ENCODE measurements at regions not wholly inside any gene's neighbourhood (a gene's known extent, or its start where the extent isn't known, plus 50 kb on each side); places are given as distances from the start of the nearest gene placed in this dataset.

DNA sequence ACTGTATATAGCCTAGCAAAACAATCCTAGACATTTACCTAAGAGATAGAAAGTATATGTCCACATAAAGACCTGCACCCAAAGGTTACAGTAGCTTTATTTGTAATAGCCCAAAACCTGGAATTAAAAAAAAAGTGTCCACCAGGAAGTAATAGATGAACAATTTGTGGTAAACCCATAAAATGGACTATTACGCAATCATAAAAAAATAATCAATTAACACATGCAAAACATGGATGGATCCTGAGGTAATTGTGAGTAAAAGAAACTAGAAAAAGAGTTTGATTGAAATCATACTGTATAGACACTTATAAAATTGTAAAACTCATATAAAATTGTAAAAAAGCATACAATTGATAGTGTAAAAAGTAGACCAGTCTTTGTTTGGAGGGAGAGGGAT lies 673.0 kb upstream of the ZNF804A start:
- Mint-ChIP-seq H3K27ac (no peak overlapping the region), H3K36me3 (no peaks in the 10 kb centered on the region), H3K9me3 (peaks cover 7 to 19% (median 8%) of the 10 kb centered on the region in 3 donors), H3K4me3 (no peak overlapping the region), H3K27me3 (no peaks in the 10 kb centered on the region), H3K4me1 (no peaks in the 10 kb centered on the region)
- CTCF ChIA-PET: no interaction called here
- ATAC-seq (replicated peaks in 1 of 4) (no peak), DNase-seq (no peak)
- no peaks in the 10 kb centered on the region for H3K27me3 ChIP-seq (replicated peaks in 1 of 2; ENCODE audit: control insufficient read depth in 2 of 2, extremely low read depth in 1 of 2, insufficient read depth in 2 of 2, low read length in 1 of 2)
- H3K36me3 ChIP-seq (ENCODE audit: control insufficient read depth in 2 of 2, extremely low read depth in 1 of 2, insufficient read depth in 1 of 2, low read length in 1 of 2): no peaks in the 10 kb centered on the region
- H3K27ac ChIP-seq (ENCODE audit: low read length): no peak overlapping the region
- peaks cover 3% of the 10 kb centered on the region for H3K9me3 ChIP-seq
- POLR2A ChIA-PET: no interaction called here
- no peaks in the 10 kb centered on the region for H3K4me1 ChIP-seq (ENCODE audit: control insufficient read depth in 1 of 2, extremely low read depth in 1 of 2, insufficient read depth in 2 of 2, low read length in 2 of 2)
- no peak overlapping the region for H3K4me3 ChIP-seq (ENCODE audit: control insufficient read depth in 1 of 2, extremely low read depth in 1 of 2, low read length in 1 of 2)
- WGBS (ENCODE audit: insufficient coverage): no CpG with 5 or more reads among the region's 1 CpG

DNA sequence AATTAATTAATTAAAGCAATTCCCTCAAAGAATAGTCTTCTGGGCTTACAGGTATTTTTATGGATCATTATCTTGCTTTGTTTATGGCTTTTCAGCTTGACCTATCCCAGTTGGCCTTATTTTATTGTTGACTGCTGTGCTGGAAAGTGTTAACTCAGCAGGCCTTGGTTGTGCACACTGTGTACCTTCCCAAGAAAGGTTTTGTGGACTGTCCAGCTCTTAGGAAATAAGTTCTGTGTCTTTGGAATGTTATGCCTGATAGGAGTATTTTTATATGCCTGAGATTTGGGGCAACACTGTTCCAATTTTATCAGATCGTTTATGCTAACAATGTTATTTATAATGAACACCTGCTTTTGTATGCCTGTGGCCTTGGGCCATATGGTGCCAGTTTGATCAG lies 671.9 kb upstream of the ZNF804A start:
- CTCF ChIA-PET: no interaction called here
- ATAC-seq (replicated peaks in 1 of 4) (no peak), DNase-seq (no peak)
- Mint-ChIP-seq H3K4me1 (no peaks in the 10 kb centered on the region), H3K36me3 (no peaks in the 10 kb centered on the region), H3K9me3 (peaks cover 7 to 19% (median 8%) of the 10 kb centered on the region in 3 donors), H3K27me3 (no peaks in the 10 kb centered on the region), H3K4me3 (no peak overlapping the region), H3K27ac (no peak overlapping the region)
- no CpG with 5 or more reads among the region's 1 CpG for WGBS (ENCODE audit: insufficient coverage)
- Histone ChIP-seq H3K4me3 (ENCODE audit: control insufficient read depth in 1 of 2, extremely low read depth in 1 of 2, low read length in 1 of 2) (no peak overlapping the region), H3K9me3 (peaks cover 3% of the 10 kb centered on the region), H3K27me3 (replicated peaks in 1 of 2; ENCODE audit: control insufficient read depth in 2 of 2, extremely low read depth in 1 of 2, insufficient read depth in 2 of 2, low read length in 1 of 2) (no peaks in the 10 kb centered on the region), H3K4me1 (ENCODE audit: control insufficient read depth in 1 of 2, extremely low read depth in 1 of 2, insufficient read depth in 2 of 2, low read length in 2 of 2) (no peaks in the 10 kb centered on the region), H3K27ac (ENCODE audit: low read length) (no peak overlapping the region), H3K36me3 (ENCODE audit: control insufficient read depth in 2 of 2, extremely low read depth in 1 of 2, insufficient read depth in 1 of 2, low read length in 1 of 2) (no peaks in the 10 kb centered on the region)
- POLR2A ChIA-PET: no interaction called here

DNA sequence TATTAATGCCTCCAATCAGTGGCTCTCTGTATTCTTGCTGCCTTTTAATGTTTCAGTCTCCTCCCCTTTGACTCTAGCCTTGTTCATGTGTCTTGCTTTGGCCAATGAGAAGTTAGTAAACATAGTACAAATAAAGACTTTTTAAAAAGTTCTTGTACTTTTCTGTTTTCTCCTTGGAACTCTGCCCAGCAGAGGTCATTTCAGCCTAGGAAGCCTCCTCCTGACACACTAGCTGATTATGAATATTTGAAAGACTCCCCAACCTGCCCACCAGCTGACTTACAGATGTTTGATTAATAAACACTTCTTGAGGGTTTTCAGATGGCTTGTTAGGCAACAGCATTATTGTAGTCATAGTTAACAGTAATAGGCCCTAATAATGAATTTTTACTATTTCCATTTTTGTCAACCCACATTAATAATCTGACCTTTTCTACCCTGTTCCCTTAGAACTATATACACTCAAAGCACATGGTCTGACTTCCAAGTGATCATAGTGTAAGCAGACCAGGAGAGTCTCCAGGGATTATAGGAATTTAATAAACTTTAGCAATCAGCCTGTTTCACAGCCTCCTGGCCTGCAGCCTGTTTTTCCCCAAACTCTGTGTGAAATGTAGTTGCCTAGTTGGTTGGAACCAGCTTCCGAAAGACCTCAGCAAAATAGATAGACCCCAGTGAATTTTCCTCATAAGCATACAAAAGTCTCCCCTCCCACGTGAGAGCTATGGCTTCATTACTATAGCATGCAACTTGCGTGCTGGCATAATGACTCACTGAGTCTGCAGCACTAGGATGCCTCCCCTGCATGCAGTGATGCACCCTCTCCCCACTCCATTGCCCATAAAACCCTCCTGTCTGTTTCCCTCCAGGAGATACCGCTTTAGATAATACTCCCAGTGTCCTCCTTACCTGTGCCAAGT lies 670.7 kb upstream of the ZNF804A start:
- Histone ChIP-seq H3K4me1 (ENCODE audit: control insufficient read depth in 1 of 2, extremely low read depth in 1 of 2, insufficient read depth in 2 of 2, low read length in 2 of 2) (no peaks in the 10 kb centered on the region), H3K4me3 (ENCODE audit: control insufficient read depth in 1 of 2, extremely low read depth in 1 of 2, low read length in 1 of 2) (no peak overlapping the region), H3K36me3 (ENCODE audit: control insufficient read depth in 2 of 2, extremely low read depth in 1 of 2, insufficient read depth in 1 of 2, low read length in 1 of 2) (no peaks in the 10 kb centered on the region), H3K27me3 (replicated peaks in 1 of 2; ENCODE audit: control insufficient read depth in 2 of 2, extremely low read depth in 1 of 2, insufficient read depth in 2 of 2, low read length in 1 of 2) (no peaks in the 10 kb centered on the region), H3K27ac (ENCODE audit: low read length) (no peak overlapping the region), H3K9me3 (peaks cover 3% of the 10 kb centered on the region)
- ATAC-seq (replicated peaks in 1 of 4): no peak
- Mint-ChIP-seq H3K4me1 (no peaks in the 10 kb centered on the region), H3K27me3 (no peaks in the 10 kb centered on the region), H3K4me3 (no peak overlapping the region), H3K36me3 (no peaks in the 10 kb centered on the region), H3K9me3 (peaks cover 7 to 19% (median 8%) of the 10 kb centered on the region in 3 donors), H3K27ac (no peak overlapping the region)
- ChIA-PET CTCF (no interaction called here), POLR2A (no interaction called here)
- WGBS (ENCODE audit: insufficient coverage): 69% methylated on average over 2 of the region's 4 CpGs
- no peak for DNase-seq

DNA sequence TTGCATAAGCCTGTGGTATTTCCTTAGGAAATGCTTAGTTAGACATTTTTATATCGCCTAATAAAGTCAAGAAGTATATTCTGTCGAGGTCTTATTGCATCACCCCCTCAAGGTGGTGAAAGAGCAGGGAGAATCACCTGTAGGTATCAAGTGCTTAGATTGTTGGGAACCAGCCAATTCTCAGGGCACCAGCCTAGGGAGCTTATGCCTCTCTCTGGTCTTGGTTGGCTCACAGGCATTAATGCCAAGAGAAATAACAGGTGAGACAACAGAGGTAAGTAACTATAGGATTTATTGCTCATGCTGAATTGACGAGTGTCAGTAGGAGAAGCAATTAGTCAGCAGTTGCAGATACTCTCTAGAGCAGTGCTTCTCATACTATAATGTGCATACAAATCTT lies 663.3 kb upstream of the ZNF804A start:
- H3K27ac ChIP-seq (ENCODE audit: low read length): no peak overlapping the region
- ATAC-seq (replicated peaks in 1 of 4) (no peak), DNase-seq (no peak)
- no peaks in the 10 kb centered on the region for H3K4me1 ChIP-seq (ENCODE audit: control insufficient read depth in 1 of 2, extremely low read depth in 1 of 2, insufficient read depth in 2 of 2, low read length in 2 of 2)
- no peaks in the 10 kb centered on the region for H3K36me3 ChIP-seq (ENCODE audit: control insufficient read depth in 2 of 2, extremely low read depth in 1 of 2, insufficient read depth in 1 of 2, low read length in 1 of 2)
- POLR2A ChIA-PET: no interaction called here
- H3K4me1 Mint-ChIP-seq: no peaks in the 10 kb centered on the region
- H3K27ac Mint-ChIP-seq: no peak overlapping the region
- H3K9me3 ChIP-seq: no peaks in the 10 kb centered on the region
- H3K36me3 Mint-ChIP-seq: no peaks in the 10 kb centered on the region
- H3K4me3 Mint-ChIP-seq: no peak overlapping the region
- peaks cover 14 to 21% (median 18%) of the 10 kb centered on the region in 3 donors for H3K9me3 Mint-ChIP-seq
- no CpG with 5 or more reads among the region's 3 CpGs for WGBS (ENCODE audit: insufficient coverage)
- no peak overlapping the region for H3K4me3 ChIP-seq (ENCODE audit: control insufficient read depth in 1 of 2, extremely low read depth in 1 of 2, low read length in 1 of 2)
- CTCF ChIA-PET: no interaction called here
- H3K27me3 ChIP-seq (replicated peaks in 1 of 2; ENCODE audit: control insufficient read depth in 2 of 2, extremely low read depth in 1 of 2, insufficient read depth in 2 of 2, low read length in 1 of 2): no peaks in the 10 kb centered on the region
- no peaks in the 10 kb centered on the region for H3K27me3 Mint-ChIP-seq

DNA sequence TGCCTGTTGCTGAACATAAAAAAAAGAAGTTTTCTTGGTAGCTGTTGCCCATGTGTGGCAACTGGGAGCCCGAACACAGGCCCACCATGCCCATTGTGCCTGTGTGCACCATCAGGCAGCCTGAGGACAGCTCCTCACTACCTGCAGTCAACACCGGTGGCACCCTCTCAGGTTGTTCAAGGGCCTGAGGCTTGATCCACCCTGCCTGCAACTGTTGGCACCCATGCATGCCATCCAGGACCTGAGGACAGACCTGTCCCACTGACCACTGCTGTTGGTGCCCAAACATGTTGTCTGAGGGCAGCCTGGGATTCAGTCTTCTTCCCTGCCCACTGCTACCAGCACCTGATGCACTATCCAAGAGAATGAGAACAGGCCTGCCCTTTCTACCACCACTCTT lies 661.1 kb upstream of the ZNF804A start:
- no peak for DNase-seq
- POLR2A ChIA-PET: no interaction called here
- 62% methylated on average over 2 of the region's 2 CpGs for WGBS (ENCODE audit: insufficient coverage)
- no peak overlapping the region for H3K4me3 ChIP-seq (ENCODE audit: control insufficient read depth in 1 of 2, extremely low read depth in 1 of 2, low read length in 1 of 2)
- Mint-ChIP-seq H3K27ac (no peak overlapping the region), H3K4me3 (no peak overlapping the region), H3K36me3 (no peaks in the 10 kb centered on the region), H3K4me1 (no peaks in the 10 kb centered on the region), H3K9me3 (peaks cover 18 to 24% (median 18%) of the 10 kb centered on the region in 3 donors), H3K27me3 (no peaks in the 10 kb centered on the region)
- no peaks in the 10 kb centered on the region for H3K9me3 ChIP-seq
- H3K27me3 ChIP-seq (replicated peaks in 1 of 2; ENCODE audit: control insufficient read depth in 2 of 2, extremely low read depth in 1 of 2, insufficient read depth in 2 of 2, low read length in 1 of 2): no peaks in the 10 kb centered on the region
- H3K27ac ChIP-seq (ENCODE audit: low read length): no peak overlapping the region
- ATAC-seq (replicated peaks in 1 of 4): no peak
- no peaks in the 10 kb centered on the region for H3K36me3 ChIP-seq (ENCODE audit: control insufficient read depth in 2 of 2, extremely low read depth in 1 of 2, insufficient read depth in 1 of 2, low read length in 1 of 2)
- CTCF ChIA-PET: no interaction called here
- H3K4me1 ChIP-seq (ENCODE audit: control insufficient read depth in 1 of 2, extremely low read depth in 1 of 2, insufficient read depth in 2 of 2, low read length in 2 of 2): no peaks in the 10 kb centered on the region

DNA sequence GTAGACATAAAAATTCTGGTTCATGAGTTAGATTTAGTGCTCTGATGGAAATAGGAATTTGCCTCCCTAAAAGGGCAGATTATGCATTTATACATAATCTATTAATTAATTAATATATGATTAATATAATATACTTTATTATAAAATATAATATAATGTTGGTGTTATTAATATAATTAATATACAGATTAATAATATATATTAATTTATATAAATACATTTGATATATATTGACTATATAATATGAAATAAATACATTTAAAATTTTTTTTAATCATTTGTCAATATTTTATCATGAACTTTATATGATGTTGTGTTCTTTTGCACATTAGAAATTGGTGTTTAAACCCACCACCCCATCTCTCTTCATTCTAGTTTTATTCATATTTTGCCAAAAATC lies 652.1 kb upstream of the ZNF804A start:
- H3K27me3 ChIP-seq (replicated peaks in 1 of 2; ENCODE audit: control insufficient read depth in 2 of 2, extremely low read depth in 1 of 2, insufficient read depth in 2 of 2, low read length in 1 of 2): no peaks in the 10 kb centered on the region
- CTCF ChIA-PET: no interaction called here
- H3K36me3 ChIP-seq (ENCODE audit: control insufficient read depth in 2 of 2, extremely low read depth in 1 of 2, insufficient read depth in 1 of 2, low read length in 1 of 2): no peaks in the 10 kb centered on the region
- Mint-ChIP-seq H3K27ac (no peak overlapping the region), H3K9me3 (peaks cover 0 to 23% (median 6%) of the 10 kb centered on the region in 3 donors), H3K4me3 (no peak overlapping the region), H3K36me3 (no peaks in the 10 kb centered on the region), H3K4me1 (no peaks in the 10 kb centered on the region), H3K27me3 (no peaks in the 10 kb centered on the region)
- DNase-seq: no peak
- no peaks in the 10 kb centered on the region for H3K4me1 ChIP-seq (ENCODE audit: control insufficient read depth in 1 of 2, extremely low read depth in 1 of 2, insufficient read depth in 2 of 2, low read length in 2 of 2)
- H3K4me3 ChIP-seq (ENCODE audit: control insufficient read depth in 1 of 2, extremely low read depth in 1 of 2, low read length in 1 of 2): no peak overlapping the region
- ATAC-seq (replicated peaks in 1 of 4): no peak
- POLR2A ChIA-PET: no interaction called here
- H3K27ac ChIP-seq (ENCODE audit: low read length): no peak overlapping the region
- H3K9me3 ChIP-seq: no peaks in the 10 kb centered on the region

DNA sequence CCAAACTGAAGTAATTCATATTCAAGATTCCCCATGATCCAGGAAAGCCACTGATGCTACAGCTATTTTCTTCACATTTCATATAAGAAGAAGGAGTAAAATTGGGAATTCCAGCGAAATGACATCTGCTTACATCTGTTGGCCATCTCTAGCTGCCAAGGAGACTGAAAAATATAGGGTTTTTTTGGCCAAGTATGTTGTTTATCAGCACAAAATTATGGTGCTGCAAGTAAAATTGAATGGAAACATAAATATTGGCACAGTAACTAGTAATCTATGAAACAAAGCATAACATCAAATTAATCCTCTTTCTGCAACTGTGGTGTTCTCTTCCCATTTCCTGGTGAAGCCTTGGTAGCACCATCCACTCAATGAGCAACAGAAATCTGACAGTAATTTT lies 649.5 kb upstream of the ZNF804A start:
- peaks cover 3 to 21% (median 11%) of the 10 kb centered on the region in 3 donors for H3K9me3 Mint-ChIP-seq

More for the DNA sequence above, 649.5 kb upstream of the ZNF804A start:
- no peak overlapping the region for H3K4me3 Mint-ChIP-seq
- CTCF ChIA-PET: no interaction called here
- POLR2A ChIA-PET: no interaction called here
- WGBS (ENCODE audit: insufficient coverage): no CpG with 5 or more reads among the region's 1 CpG
- Histone ChIP-seq H3K36me3 (ENCODE audit: control insufficient read depth in 2 of 2, extremely low read depth in 1 of 2, insufficient read depth in 1 of 2, low read length in 1 of 2) (no peaks in the 10 kb centered on the region), H3K4me1 (ENCODE audit: control insufficient read depth in 1 of 2, extremely low read depth in 1 of 2, insufficient read depth in 2 of 2, low read length in 2 of 2) (no peaks in the 10 kb centered on the region), H3K4me3 (ENCODE audit: control insufficient read depth in 1 of 2, extremely low read depth in 1 of 2, low read length in 1 of 2) (no peak overlapping the region), H3K27ac (ENCODE audit: low read length) (no peak overlapping the region), H3K27me3 (replicated peaks in 1 of 2; ENCODE audit: control insufficient read depth in 2 of 2, extremely low read depth in 1 of 2, insufficient read depth in 2 of 2, low read length in 1 of 2) (no peaks in the 10 kb centered on the region), H3K9me3 (no peaks in the 10 kb centered on the region)
- no peaks in the 10 kb centered on the region for H3K27me3 Mint-ChIP-seq
- ATAC-seq (replicated peaks in 1 of 4): no peak
- H3K27ac Mint-ChIP-seq: no peak overlapping the region
- no peaks in the 10 kb centered on the region for H3K4me1 Mint-ChIP-seq
- no peaks in the 10 kb centered on the region for H3K36me3 Mint-ChIP-seq
- no peak for DNase-seq
